Inflammatory macrophage treated with lipopolysaccharide for 1 hour (primary cell): ENCODE measurements at regions not wholly inside any gene's neighbourhood (a gene's known extent, or its start where the extent isn't known, plus 50 kb on each side); places are given as distances from the start of the nearest gene placed in this dataset.
"Not testable (repeated sequence)": the region's sequence is repeated elsewhere in the genome, so short reads cannot be mapped to it uniquely, and the experiment has no call there.

Experiments
- DNase-seq, 2 donors: peaks; one replicate each; pipeline ENCODE4 v3.0.0-alpha.2; 2020 to 2022

DNA sequence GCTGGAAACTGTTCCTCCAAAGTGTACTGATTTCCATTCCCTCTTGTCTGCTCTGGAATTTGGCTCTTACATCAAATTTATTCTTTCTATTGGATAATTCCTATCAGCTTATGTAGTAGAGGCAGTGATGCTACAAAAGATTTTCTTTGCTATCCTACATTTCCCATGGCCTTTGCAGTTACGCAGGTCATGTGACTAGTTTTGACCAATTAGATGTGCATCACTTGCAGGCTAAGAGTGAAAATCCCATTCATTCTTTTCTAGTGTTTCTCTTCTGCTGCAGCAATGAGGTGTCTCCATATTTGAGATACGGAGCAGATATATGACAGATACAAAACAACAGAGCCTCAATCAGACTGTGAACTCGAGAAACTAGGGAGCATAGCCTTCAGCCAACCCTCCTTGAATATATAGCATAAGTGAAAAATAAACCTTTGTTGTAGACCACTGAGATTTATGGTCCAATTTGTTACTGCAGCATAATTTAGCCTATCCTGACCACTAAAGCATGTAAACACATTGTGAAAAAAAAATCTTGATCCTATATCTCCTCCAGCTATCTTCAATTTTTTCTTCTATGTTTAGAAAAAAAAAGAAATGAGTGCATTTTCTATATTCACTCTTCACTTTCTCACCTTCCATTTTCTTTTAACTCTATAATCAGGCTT lies 102.0 kb downstream of the HNMT start:
- DNase-seq = no peak

DNA sequence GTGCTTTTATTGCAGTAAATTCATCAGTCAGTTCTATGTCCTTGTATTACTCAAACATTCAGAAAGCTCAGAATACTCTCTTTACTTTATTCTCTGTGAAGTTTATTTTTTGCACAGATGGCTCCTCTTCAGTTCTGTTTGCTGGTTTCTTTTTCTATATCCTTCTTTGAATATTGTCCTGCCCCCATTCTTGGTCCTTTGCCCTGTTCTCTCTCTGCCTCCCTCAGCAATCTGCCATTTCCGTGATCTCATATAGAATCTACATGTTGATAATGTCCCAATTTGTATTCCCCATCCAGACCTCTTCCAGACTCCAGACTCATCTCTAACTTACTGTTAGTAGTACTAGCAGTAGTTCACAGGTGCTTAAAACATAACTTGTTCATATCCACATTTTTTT lies 102.6 kb downstream of the HNMT start:
- no peak for DNase-seq

DNA sequence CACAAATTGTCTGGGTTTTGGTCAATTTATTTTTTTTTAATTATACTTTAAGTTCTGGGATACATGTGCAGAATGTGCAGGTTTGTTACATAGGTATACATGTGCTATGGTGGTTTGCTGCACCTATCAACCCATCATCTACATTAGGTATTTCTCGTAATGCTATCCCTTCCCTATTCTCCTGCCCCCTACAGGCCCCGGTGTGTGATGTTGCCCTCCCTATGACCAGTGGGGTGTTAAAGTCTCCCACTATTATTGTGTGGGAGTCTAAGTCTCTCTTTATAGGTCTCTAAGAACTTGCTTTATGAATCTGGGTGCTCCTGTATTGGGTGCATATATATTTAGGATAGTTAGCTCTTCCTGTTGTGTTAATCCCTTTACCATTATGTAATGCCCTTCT lies 104.4 kb downstream of the HNMT start:
- not testable (repeated sequence) for DNase-seq

DNA sequence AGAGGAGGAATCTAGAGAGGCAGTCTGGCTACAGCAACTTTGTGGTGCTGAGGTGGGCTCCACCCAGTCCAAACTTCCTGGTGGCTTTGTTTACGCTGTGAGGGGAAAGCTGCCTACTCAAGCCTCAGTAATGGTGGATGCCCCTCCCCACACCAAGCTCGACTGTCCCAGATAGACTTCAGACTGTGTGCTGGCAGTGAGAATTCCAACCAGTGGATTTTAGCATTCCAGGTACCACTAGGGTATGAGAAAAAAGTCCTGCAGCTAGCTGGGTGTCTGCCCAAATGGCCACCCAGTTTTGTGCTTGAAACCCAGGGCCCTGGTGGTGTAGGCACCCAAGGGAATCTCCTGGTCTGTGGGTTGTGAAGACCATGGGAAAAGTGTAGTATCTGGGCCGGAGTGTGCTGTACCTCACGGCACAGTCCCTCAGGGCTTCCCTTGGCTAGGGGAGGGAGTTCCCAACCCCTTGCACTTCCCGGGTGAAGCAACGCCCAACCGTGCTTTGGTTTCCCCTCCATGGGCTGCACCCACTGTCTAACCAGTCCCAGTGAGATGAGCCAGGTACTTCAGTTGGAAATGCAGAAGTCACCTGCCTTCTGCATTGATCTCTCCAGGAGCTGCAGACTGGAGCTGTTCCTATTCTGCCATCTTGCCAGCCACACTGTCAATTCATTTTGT lies 106.9 kb downstream of the HNMT start:
- DNase-seq = not testable (repeated sequence)

DNA sequence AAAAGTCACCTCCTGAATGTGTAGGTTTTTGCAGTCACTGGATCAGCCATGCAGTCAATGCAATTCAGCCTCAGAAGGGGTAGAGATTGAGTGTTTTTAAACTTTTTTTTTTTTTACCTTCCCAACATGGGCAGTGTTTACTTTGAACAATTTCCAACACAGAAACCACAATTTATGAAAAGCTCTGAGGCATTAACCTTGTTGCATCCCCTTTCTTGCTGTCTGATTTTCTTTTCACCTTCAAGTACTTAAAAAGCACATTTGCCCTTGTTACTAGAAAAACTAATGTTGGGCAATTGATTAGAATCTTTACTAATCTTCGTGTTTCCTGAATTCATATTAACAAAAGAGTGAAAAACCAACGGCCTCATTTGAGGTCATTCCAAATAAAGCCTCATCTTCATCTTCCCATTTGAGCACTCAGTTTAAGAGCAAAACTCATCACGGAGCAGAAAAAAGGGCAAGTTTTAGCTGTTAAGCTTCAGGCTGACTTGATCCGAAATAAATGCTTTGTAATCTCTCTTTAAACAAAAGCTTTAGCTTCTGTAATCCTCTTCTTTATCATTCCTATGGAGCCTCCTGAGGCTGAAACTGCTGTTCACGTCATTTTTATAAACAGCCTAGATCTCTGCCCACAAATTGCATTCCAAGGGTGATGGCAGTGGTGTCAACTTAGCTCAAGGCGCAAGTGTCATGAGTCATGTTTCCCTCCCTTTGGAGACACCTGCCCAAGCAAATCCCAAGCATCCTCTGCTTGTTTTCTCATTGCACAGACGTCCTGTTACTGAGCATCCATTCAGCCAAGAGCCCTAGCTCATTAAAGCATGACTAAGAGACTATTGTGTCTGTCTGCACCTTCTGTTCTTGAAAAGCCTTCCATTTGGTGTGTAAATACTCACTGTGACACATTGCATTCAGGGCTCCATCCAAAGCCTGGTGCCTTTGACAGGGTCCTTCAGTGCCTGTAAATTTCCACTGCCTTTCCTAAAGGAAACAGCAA lies 107.7 kb downstream of the HNMT start:
- DNase-seq = no peak

DNA sequence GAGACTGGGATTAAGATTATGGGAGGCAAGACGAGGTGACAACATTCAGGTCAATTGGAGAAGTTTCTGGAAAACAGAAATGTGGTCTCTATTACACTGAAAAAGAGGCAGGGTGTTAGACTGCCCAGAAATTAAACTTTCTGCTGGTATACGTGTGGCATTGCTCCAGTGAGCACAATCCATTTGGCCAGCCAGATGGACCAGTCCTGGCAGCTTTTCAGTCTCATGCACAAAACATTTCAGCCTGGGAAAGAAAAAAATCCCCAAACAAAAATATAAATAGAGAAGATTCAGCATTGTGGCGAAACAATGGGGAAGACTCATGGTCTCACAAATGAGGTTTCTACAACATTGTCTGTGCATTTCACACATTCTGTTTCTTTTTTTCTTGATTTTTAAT lies 113.9 kb downstream of the HNMT start:
- no peak for DNase-seq

DNA sequence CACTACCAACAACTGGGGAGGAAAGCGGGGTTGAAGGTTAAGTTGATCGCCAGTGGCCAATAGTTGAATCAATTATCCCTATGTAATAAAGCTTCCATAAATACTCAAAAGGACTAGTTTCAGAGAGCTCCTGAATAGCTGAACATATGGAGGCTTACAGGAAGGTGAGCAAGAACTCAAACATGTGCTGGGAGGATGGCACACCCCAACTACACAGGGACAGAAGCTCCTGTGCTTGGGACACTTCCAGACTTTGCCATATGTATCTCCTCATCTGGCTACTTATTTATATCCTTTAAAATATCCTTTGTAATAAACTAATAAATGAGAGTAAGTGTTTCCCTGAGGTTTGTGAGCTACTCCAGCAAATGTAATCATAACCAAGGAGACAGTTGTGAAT lies 115.7 kb downstream of the HNMT start:
- DNase-seq = no peak

DNA sequence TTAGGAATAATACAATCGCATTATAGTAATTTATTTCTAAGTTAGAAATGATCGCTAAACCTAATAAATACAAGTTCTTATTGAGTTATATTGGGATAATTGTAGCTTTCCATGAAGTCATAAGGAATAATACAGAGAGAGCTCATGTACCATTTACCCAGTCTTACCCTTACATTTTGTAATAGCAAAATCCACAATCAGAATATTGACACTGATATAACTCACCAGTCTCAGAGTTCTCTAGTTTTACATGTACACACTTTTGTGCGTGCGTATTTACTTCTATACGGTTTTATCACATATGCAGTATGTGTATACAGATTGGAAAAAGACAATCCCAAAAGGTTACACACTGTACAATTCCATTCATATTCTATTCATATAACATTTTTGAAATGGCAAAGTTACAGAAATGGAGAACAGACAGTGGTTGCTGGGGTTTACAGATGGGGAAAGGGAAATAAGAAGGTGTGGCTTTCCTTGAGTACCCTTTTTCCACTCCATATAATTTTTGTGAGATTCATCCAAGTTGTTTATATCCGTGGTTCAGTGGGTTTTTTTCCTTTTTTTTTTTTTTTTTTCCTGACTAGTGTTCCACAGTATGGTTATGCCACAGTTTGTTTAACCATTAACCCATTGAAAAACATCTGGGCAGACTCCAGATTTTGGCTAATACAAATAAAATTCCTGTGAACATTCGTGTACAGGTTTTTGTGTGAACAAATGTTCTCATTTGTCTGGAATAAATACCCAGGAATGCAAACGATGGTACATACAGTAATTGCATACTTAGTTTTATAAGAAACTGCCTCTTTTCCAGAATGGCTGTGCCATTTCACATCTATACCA lies 117.2 kb downstream of the HNMT start:
- DNase-seq = no peak

DNA sequence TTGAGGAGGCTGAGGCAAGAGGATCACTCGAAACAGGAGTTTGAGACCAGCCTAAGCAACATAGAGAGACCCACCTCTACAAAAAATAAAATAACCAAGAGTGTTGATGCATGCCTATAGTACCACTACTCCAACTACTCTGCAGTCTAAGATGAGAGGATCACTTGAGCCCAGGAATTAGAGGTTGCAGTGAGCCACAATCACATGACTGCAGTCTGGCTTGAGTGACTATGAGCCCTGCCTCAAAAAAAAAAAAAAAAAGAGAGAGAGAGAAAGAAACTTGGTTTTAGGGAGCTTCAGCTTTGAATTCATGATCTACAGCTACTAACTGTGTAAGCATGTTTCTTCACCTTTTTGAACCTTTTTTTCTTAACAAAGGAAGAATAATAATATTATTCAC lies 119.9 kb downstream of the HNMT start:
- no peak for DNase-seq

DNA sequence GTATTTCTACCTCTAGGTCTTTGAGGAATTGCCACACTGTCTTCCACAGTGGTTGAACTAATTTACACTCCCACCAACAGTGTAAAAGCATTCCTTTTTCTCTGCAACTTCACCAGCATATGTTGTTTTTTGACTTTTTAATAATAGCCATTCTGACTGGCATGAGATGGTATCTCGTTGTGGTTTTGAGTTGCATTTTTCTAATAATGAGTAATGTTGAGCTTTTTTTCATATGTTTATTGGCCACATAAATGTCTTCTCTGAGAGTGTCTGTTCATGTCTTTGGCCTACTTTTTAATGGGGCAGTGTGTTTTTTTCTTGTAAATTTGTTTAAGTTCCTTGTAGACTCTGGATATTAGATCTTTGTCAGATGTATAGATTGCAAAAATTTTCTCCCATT lies 121.2 kb downstream of the HNMT start:
- DNase-seq = not testable (repeated sequence)

DNA sequence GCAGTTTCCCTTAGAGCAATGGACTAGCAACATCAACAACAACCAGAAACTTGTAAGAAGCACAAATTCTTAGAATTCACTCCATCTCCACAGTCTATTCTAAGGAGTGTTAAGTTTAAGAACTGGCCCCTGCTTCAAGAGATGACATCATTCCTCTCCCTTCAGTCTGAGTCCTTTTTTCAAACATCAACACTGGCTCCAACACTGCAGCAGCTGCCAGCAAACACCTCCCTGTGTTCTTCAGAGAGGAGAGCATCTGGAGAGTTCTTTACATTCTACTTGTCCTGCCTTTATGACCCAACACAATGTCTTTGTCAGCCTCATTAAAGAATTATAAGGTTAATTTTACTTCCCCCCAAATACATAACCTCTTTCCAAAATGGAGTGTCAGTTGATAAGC lies 122.3 kb downstream of the HNMT start:
- DNase-seq = no peak

DNA sequence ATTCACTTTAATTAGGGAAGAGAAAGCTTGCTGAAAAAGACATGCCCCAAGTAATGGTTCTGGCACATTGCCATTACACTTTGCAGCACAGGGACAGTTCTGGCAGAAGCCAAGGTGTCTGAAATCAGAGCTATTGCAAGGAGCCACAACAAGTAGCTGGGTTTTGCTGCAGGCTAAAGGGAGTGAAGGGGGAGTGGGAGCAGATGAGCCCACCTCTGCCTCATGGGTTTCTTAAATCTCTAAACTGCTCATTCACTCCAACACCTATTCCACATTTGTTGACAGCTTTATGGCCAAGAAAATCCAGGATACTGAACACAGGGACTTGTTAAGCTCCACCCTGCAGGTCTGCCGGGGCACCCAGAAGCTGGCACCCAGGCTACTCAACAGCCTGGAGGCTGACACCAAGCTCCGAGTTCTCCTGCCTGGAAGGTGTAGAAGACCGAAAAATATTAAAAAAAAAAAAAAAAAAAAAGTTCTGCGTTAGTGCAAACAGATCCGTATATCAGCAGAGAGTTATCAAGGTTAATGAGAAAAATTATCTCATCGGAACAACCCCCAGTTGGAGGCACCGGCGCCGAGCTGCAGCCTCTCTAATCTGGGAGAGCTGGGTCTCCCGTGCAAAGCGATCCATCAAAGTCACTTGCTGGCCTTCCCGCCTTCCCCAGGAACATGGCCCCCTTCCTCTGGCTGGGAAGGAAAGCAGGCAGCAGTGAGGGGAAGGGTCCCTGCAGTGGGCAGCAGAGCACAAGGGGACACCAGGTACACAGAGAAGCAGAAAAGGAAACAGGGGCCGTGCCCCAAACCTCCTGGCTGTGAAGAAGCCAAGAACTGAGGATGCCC lies 123.7 kb downstream of the HNMT start:
- DNase-seq = no peak

DNA sequence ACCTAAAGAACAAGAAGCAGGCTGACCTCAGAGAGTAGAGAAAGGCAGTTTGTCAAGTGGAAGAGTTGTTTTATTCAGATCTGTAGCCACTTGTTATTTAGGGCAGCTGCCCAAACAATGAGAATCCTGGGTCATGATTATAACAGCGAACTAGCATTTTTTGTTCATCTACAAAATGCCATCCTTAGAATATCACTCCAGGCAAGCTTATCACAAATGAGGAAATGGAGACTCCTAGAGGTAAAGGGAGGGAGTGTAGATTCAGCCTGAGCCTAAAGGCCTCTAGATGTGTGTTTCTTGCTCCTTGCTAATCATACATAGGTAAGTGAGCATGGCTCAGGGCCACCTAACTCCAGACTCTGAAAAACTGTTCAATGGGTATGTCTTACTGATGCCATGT lies 126.1 kb downstream of the HNMT start:
- peak; percentile 16 to 74 for DNase-seq

DNA sequence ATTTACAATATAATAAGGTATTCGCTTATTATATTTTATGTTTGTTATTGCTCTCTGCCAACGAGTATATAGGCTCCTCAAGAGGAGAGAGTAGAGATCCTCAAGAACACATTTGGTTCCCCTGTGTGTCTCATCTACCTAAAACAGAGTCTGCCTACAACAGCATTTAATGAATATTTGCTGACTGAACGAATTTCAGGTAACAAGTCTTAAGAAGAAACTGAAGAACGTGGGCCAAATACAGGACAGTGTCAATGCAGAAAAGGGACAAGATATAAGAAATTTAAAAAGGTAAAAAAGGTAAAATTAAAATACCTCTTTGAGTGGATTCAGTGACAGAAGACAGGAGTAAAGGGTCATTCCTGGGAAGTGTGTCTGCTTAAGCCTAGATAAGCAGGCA lies 129.2 kb downstream of the HNMT start:
- no peak for DNase-seq

DNA sequence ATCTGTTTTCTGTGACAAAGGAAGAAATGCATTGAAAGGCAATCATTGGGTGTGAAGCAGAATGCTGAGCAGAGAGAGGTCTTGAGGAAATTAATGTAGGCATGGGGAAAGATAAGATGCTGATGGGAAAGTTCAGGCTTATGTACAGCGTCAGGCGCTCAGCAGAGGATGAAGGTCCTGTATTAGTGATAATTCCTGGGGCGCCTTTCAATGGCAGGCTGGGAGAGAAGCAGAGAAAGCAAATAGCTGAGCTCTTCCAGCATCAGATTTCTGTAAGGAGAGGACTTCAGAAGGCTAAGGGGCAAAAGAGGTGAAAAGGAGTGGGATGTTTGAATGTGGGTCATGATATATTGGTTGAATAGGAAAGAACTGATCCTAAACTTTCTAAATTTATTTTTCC lies 129.8 kb downstream of the HNMT start:
- no peak for DNase-seq

DNA sequence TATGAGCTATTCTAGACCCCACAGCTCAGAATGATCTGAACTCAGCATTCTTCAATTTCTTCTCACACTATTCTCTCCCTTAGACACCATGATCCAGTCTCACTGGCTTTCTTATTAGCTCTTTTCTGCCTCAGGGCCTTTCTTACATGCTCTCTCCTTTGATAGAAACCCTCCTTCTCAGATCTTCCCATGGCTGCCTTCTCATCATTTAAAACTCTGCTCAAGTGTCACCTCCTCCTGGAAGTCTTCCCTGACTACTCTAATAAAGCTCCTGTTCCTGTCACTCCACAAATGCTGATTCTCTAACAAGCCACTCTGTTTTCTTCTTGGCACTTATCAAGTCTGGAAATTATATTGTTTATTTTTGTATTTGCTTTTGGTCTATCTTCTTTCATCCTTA lies 131.1 kb downstream of the HNMT start:
- DNase-seq = no peak

DNA sequence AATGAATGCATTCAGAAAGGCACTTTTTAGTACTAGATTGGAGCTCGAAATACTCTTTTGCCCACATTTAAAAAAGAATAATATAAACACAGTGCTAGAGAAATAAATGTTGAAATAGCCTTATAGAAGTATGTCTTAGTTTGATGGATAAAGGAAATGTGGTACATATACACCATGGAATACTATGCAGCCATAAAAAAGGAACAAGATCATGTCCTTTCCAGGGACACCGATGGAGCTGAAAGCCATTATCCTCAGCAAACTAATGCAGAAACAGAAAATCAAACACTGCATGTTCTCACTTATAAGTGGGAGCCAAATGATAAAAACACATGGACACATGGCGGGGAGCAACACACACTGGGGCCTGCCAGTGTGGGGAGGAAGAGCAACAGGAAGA lies 135.0 kb downstream of the HNMT start:
- not testable (repeated sequence) for DNase-seq

DNA sequence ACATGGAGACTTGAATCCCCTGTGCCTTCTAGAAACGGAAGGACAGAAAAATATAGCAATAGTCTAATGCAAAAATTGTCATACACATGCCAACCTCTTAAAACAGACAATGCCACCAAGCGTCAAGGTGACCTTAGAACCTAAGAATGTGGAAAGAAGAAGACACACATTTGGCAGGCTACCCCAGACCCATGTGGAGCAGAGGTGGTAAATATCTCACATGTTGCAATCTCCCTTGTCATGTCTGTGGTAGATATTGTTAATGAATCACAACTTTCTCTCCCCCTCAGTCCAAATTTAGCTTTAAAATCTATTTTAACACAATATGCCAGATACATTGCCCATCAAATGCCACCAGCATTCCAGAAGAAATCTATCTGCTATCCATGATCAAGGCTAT lies 137.4 kb downstream of the HNMT start:
- no peak for DNase-seq

DNA sequence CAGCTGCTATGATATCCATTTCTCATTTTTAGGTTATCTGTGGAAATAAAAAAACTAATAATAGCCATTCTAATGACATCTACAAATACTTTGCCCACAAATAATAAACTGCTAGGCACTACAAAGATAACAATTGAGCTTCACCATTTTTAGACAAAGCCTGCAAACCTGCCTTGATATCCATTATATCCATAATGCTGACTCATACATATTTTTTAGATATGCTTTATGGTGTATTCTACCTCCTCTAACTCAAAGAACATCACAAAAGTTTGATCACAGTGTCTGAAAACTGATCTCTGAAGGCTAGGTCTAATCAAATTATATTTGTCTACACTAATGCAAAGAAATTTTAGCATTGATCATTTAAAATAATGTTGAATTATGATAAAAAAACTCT lies 138.4 kb downstream of the HNMT start:
- no peak for DNase-seq

DNA sequence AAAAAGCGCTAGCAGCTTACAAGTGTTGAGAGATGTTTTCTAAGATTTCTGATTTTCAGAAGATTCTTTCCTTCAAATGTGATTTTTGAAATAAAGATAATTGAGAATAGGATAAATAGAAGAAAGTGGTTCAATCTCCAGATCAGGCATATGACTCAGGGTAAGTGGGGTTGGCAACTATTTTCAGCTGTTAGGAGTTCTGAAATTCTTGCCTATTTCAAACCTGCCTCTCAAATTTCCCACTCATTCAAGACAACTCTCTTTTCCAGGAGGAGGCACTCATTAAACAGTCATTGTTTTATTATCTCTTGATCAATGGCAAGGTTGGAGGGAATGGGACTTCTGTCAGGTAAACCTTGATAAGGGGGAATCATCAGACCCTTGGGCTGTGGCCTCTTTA lies 138.9 kb downstream of the HNMT start:
- DNase-seq = no peak

DNA sequence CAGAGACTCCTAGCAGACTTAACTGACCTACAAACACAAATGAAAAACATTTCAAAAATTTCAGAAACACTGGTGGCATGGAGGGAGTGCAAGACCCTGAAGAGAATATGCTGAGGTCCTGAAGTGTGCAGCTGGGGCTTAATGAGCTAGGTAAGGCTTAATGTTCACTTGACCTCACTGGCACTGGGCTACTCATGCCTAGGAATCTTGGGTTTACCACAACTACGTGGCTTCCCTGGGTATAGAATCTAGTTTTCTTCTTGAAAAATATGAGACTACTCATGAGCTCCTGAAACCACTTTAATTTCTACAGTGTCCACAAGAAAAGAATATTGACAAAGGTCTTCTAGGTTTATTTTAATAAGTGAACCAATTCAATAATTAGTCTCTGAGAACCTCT lies 139.8 kb downstream of the HNMT start:
- DNase-seq = no peak

DNA sequence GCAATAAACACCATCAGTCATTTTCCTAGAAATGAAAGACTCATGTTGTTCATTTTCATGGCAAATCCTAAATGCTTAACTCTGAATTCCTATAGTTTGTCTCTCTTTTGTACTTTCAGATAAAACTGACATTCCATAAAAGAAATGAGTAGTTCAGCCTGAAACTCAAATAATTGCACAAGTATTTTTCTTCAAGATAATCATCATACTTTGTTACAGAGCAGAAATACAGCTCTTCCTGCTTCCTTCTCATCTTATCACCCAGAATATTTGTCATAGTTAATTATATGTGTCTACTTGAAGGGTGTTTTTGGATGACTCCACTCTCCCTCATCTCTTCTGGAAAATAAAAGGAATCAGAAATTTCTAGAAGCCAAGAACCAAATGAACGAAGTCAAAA lies 141.1 kb downstream of the HNMT start:
- DNase-seq = no peak
